GM20000 (cell line): ENCODE measurements at regions not wholly inside any gene's neighbourhood (a gene's known extent, or its start where the extent isn't known, plus 50 kb on each side); places are given as distances from the start of the nearest gene placed in this dataset.

ENCODE experiments used
- DNase-seq: peaks from one replicate; pipeline ENCODE4 v3.0.0; 2012; ENCODE audit warnings: low spot score
- CTCF ChIP-seq: IDR thresholded peaks from 2 replicates; pipeline ENCODE4 v1.5.1; 2012; ENCODE audit warnings: mild to moderate bottlenecking, control low read depth; ENCODE audit errors: extremely low read depth, missing control alignments

DNA sequence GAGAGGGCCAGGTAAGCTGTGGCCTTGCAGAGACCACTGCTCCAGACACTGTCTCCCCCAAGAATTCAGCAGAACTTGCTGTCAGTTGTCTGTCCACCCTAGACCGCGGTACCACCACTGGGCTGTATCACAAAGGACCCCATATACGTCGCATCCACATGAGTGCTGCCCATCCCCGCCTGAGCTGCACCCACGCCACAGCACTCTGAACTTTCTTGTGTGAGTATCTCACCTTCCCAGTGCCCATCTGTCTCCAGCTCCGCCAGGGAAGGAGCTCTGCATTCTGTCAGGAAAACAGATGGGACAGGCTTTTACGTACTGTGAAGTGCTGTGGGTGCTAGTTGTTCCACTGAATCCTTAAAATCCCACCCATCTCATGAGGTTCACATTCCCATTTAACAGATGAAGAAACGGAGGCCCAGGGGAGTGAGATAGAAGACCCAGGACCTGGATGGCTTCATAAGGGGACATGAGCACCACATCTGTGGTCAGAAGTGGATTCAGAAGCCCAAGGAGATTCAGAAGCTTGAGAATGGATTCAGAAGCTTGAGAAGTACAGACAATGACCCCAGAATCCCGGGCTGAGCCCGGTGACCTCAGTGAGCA is 102.5 kb upstream of the ZMIZ1 start:
- no peak for DNase-seq
- TF ChIP-seq CTCF, result no peak

- no peak for DNase-seq
- no peak for TF ChIP-seq CTCF
Observed at GRCh38 chr10:78966844-78967488, 101.8 kb upstream of the ZMIZ1 start.

- no peak for DNase-seq
- TF ChIP-seq CTCF, result no peak
Observed at GRCh38 chr10:78968300-78968942, 100.3 kb upstream of the ZMIZ1 start.

GRCh38 chr10:78968943-78969342 is 99.8 kb upstream of the ZMIZ1 start:
- DNase-seq, result no peak
- no peak for TF ChIP-seq CTCF

- no peak for TF ChIP-seq CTCF
- DNase-seq, result no peak
Observed at GRCh38 chr10:78969719-78970118, 99.0 kb upstream of the ZMIZ1 start.

DNA sequence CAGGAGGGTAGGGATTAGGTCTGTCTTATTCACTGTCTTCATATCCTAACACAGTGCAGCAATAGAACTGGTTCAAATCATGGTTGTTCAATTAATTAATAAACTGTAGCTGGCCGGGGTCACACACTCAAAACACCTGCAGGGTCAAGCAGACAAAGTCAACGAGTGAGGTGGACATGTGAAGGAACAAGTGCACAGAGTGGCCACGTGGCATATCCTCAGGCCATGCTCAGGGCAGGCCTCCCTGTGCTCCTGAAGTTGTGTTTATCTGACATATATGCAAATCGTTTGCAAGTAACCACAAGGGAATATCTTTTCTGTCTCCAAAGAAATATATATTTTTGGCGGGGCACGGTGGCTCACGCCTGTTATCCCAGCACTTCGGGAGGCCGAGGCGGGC is 98.5 kb upstream of the ZMIZ1 start:
- no peak for DNase-seq
- TF ChIP-seq CTCF, result no peak

DNA sequence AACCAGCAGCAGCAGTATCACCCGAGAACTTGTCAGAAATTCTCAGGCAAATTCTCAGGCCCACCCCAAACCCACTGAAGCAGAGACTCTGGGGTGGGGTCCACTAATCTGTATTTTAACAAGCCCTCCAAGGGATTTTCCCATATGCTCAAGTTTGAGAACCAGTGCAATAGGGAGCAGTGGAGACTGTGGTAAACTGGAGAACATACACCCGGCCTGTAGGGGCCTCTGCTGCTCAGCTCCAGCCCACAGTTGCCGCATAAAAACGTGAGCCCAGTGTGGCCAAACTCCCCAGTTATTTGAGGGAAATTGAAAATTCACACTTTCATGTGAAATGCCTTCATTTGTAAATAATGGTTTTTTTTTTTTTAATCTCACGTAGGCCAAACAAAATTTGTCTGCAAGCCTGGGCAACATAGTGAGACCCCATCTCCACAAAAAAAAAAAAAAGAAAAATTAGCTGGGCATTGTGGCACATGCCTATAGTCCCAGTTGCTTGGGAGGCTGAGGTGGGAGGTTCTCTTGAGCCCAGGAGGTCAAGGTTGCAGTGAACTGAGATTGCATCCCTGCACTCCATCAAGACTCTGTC is 97.6 kb upstream of the ZMIZ1 start:
- DNase-seq, result no peak
- TF ChIP-seq CTCF, result no peak
